Skeletal muscle tissue (tissue), 3 donors: ENCODE measurements at regions not wholly inside any gene's neighbourhood (a gene's known extent, or its start where the extent isn't known, plus 50 kb on each side); places are given as distances from the start of the nearest gene placed in this dataset.

Experiments used
- H3K27ac ChIP-seq: one replicate; pipeline ENCODE4 v1.7.0; 2013; ENCODE audit warnings: mild to moderate bottlenecking, low read depth, low read length, inconsistent platforms
- H3K27me3 ChIP-seq, 3 donors: one replicate each; pipeline ENCODE4 v1.7.0; 2013; ENCODE audit warnings: low read length in 3 of 3; ENCODE audit not compliant: control insufficient read depth in 3 of 3, insufficient read depth in 3 of 3
- H3K36me3 ChIP-seq, 3 donors: one replicate each; pipeline ENCODE4 v1.7.0; 2013; ENCODE audit warnings: low read length in 3 of 3; ENCODE audit not compliant: control insufficient read depth in 3 of 3, insufficient read depth in 3 of 3
- H3K4me1 ChIP-seq, 3 donors: one replicate each; pipeline ENCODE4 v1.7.0; 2013; ENCODE audit warnings: low read length in 3 of 3, mild to moderate bottlenecking in 3 of 3; ENCODE audit not compliant: control insufficient read depth in 3 of 3, insufficient read depth in 3 of 3
- H3K4me3 ChIP-seq, 3 donors: one replicate each; pipeline ENCODE4 v1.7.0; 2013; ENCODE audit warnings: low read length in 3 of 3
- H3K9ac ChIP-seq, 3 donors: one replicate each; pipeline ENCODE4 v1.7.0; 2013; ENCODE audit warnings: low read length in 3 of 3, mild to moderate bottlenecking in 3 of 3, moderate library complexity in 2 of 3, low read depth in 1 of 3
- H3K9me3 ChIP-seq, 3 donors: one replicate each; pipeline ENCODE4 v1.7.0; 2013; ENCODE audit warnings: low read length in 3 of 3; ENCODE audit not compliant: control insufficient read depth in 3 of 3
- donor health status: Osteomylitis.

- H3K27me3 ChIP-seq, result peaks cover 0 to 4% (median 2%) of the 10 kb centered on the region in 3 donors
- no peak overlapping the region for H3K4me3 ChIP-seq
- no peak overlapping the region for H3K27ac ChIP-seq
- H3K4me1 ChIP-seq, result no peaks in the 10 kb centered on the region
- no peaks in the 10 kb centered on the region for H3K9me3 ChIP-seq
- no peak overlapping the region for H3K9ac ChIP-seq
- no peaks in the 10 kb centered on the region for H3K36me3 ChIP-seq
Measured at GRCh38 chr10:110432084-110432483, 65.6 kb upstream of the DUSP5 start.

GRCh38 chr10:110432814-110433565 is 64.7 kb upstream of the DUSP5 start:
- Histone ChIP-seq H3K4me1 (no peaks in the 10 kb centered on the region), H3K9ac (no peak overlapping the region), H3K4me3 (no peak overlapping the region), H3K27ac (no peak overlapping the region), H3K36me3 (no peaks in the 10 kb centered on the region), H3K9me3 (no peaks in the 10 kb centered on the region), H3K27me3 (peaks cover 0 to 4% (median 2%) of the 10 kb centered on the region in 3 donors)

GRCh38 chr10:110433740-110434139 is 64.0 kb upstream of the DUSP5 start:
- H3K9ac ChIP-seq, result no peak overlapping the region
- no peak overlapping the region for H3K27ac ChIP-seq
- H3K9me3 ChIP-seq, result no peaks in the 10 kb centered on the region
- H3K4me3 ChIP-seq, result no peak overlapping the region
- H3K4me1 ChIP-seq, result no peaks in the 10 kb centered on the region
- H3K36me3 ChIP-seq, result no peaks in the 10 kb centered on the region
- peaks cover 0 to 4% (median 2%) of the 10 kb centered on the region in 3 donors for H3K27me3 ChIP-seq

GRCh38 chr10:110434489-110435096 is 63.1 kb upstream of the DUSP5 start:
- H3K27me3 ChIP-seq, result peaks cover 0 to 4% (median 2%) of the 10 kb centered on the region in 3 donors
- no peak overlapping the region for H3K9ac ChIP-seq
- H3K9me3 ChIP-seq, result no peaks in the 10 kb centered on the region
- no peak overlapping the region for H3K4me3 ChIP-seq
- no peak overlapping the region for H3K27ac ChIP-seq
- no peaks in the 10 kb centered on the region for H3K4me1 ChIP-seq
- no peaks in the 10 kb centered on the region for H3K36me3 ChIP-seq

GRCh38 chr10:110436554-110437350 is 61.0 kb upstream of the DUSP5 start:
- no peak overlapping the region for H3K27ac ChIP-seq
- H3K9ac ChIP-seq, result no peak overlapping the region
- no peaks in the 10 kb centered on the region for H3K4me1 ChIP-seq
- no peak overlapping the region for H3K4me3 ChIP-seq
- H3K27me3 ChIP-seq, result no peaks in the 10 kb centered on the region
- H3K9me3 ChIP-seq, result no peaks in the 10 kb centered on the region
- no peaks in the 10 kb centered on the region for H3K36me3 ChIP-seq

GRCh38 chr10:110437351-110437605 is 60.4 kb upstream of the DUSP5 start:
- H3K27ac ChIP-seq, result no peak overlapping the region
- no peaks in the 10 kb centered on the region for H3K4me1 ChIP-seq
- no peaks in the 10 kb centered on the region for H3K36me3 ChIP-seq
- no peak overlapping the region for H3K9ac ChIP-seq
- no peaks in the 10 kb centered on the region for H3K9me3 ChIP-seq
- H3K4me3 ChIP-seq, result no peak overlapping the region
- H3K27me3 ChIP-seq, result no peaks in the 10 kb centered on the region

GRCh38 chr10:110437761-110438341 is 59.9 kb upstream of the DUSP5 start:
- no peak overlapping the region for H3K27ac ChIP-seq
- H3K9ac ChIP-seq, result no peak overlapping the region
- H3K4me3 ChIP-seq, result no peak overlapping the region
- H3K27me3 ChIP-seq, result no peaks in the 10 kb centered on the region
- H3K36me3 ChIP-seq, result no peaks in the 10 kb centered on the region
- no peaks in the 10 kb centered on the region for H3K4me1 ChIP-seq
- no peaks in the 10 kb centered on the region for H3K9me3 ChIP-seq

GRCh38 chr10:110442746-110443145 is 55.0 kb upstream of the DUSP5 start:
- H3K27ac ChIP-seq, result no peak overlapping the region
- H3K36me3 ChIP-seq, result no peaks in the 10 kb centered on the region
- no peaks in the 10 kb centered on the region for H3K9me3 ChIP-seq
- H3K9ac ChIP-seq, result no peak overlapping the region
- H3K4me3 ChIP-seq, result no peak overlapping the region
- no peaks in the 10 kb centered on the region for H3K27me3 ChIP-seq
- H3K4me1 ChIP-seq, result peaks cover 0 to 7% (median 0%) of the 10 kb centered on the region in 3 donors

GRCh38 chr10:110443239-110444003 is 54.3 kb upstream of the DUSP5 start:
- Histone ChIP-seq H3K9me3 (no peaks in the 10 kb centered on the region), H3K4me3 (no peak overlapping the region), H3K4me1 (peaks cover 0 to 7% (median 0%) of the 10 kb centered on the region in 3 donors), H3K27ac (no peak overlapping the region), H3K27me3 (no peaks in the 10 kb centered on the region), H3K9ac (no peak overlapping the region), H3K36me3 (no peaks in the 10 kb centered on the region)
